ENCODE measurements at regions not wholly inside any gene's neighbourhood (a gene's known extent, or its start where the extent isn't known, plus 50 kb on each side); places are given as distances from the start of the nearest gene placed in this dataset.

- TF ChIP-seq EP300 (IDR thresholded peaks at IDR 0.05), result no peak
- no peak for TF ChIP-seq CTCF (IDR thresholded peaks at IDR 0.05)
- TF ChIP-seq POLR2A (IDR thresholded peaks at IDR 0.05), result no peak
Measured at GRCh38 chr1:182122913-182123260, 61.4 kb upstream of the ZNF648 start.

Measured in ovary (tissue), 3 donors.